CD4-positive, CD25-positive, alpha-beta regulatory T cell (primary cell): ENCODE measurements at regions not wholly inside any gene's neighbourhood (a gene's known extent, or its start where the extent isn't known, plus 50 kb on each side); places are given as distances from the start of the nearest gene placed in this dataset.

Source experiments
- ATAC-seq, 2 donors: fragments of 150-1000 bp; cut with Tn5 transposase; one replicate each; pipeline ENCODE4 v1.10.0; 2021; ENCODE audit warnings: low read depth in 2 of 2, moderate number of reproducible peaks in 2 of 2, moderate library complexity in 1 of 2
- DNase-seq, 3 donors: peaks; one replicate each; pipeline versions ENCODE4 v3.0.0 to v3.0.0-alpha.2; 2012 to 2022; ENCODE audit warnings: mixed read lengths in 1 of 3
- H3K27ac ChIP-seq: one replicate; pipeline ENCODE4 v1.7.0; 2013; ENCODE audit warnings: mild to moderate bottlenecking, low read length; ENCODE audit not compliant: insufficient read depth, poor library complexity, severe bottlenecking
- H3K27me3 ChIP-seq: one replicate; pipeline ENCODE4 v1.7.0; 2013; ENCODE audit warnings: low read length; ENCODE audit not compliant: control insufficient read depth, insufficient read depth
- H3K36me3 ChIP-seq: one replicate; pipeline ENCODE4 v1.7.0; 2013; ENCODE audit warnings: mild to moderate bottlenecking, low read length, moderate library complexity; ENCODE audit not compliant: control insufficient read depth, insufficient read depth
- H3K4me1 ChIP-seq: 2 replicates; pipeline ENCODE4 v1.7.0; 2013; ENCODE audit warnings: mild to moderate bottlenecking, low read length; ENCODE audit not compliant: insufficient read depth, control insufficient read depth, poor library complexity, severe bottlenecking
- H3K4me3 ChIP-seq: one replicate; pipeline ENCODE4 v1.7.0; 2013; ENCODE audit warnings: low read depth, mild to moderate bottlenecking, low read length, moderate library complexity
- H3K9me3 ChIP-seq, 2 experiments: 1 replicate in 1 of 2; 2 replicates in 1 of 2; pipeline ENCODE4 v1.7.0; 2013; ENCODE audit warnings: low read length in 2 of 2, mild to moderate bottlenecking in 1 of 2, moderate library complexity in 1 of 2; ENCODE audit not compliant: control insufficient read depth in 2 of 2
- H3K27ac Mint-ChIP-seq, 3 donors: one replicate each; pipeline ENCODE4 v1.8.0; 2020 to 2022; ENCODE audit warnings: mild to moderate bottlenecking in 3 of 3, mixed read lengths in 3 of 3, moderate library complexity in 2 of 3
- H3K27me3 Mint-ChIP-seq: one replicate; pipeline ENCODE4 v1.8.0; 2022; ENCODE audit warnings: mild to moderate bottlenecking, mixed read lengths
- H3K36me3 Mint-ChIP-seq: one replicate; pipeline ENCODE4 v1.8.0; 2020; ENCODE audit warnings: mixed read lengths
- H3K4me1 Mint-ChIP-seq, 4 donors: one replicate each; pipeline ENCODE4 v1.8.0; 2020 to 2022; ENCODE audit warnings: mixed read lengths in 4 of 4, mild to moderate bottlenecking in 1 of 4
- H3K4me3 Mint-ChIP-seq, 4 donors: one replicate each; pipeline ENCODE4 v1.8.0; 2020 to 2022; ENCODE audit warnings: mild to moderate bottlenecking in 4 of 4, mixed read lengths in 4 of 4, moderate library complexity in 3 of 4
- H3K9me3 Mint-ChIP-seq, 7 donors: one replicate each; pipeline ENCODE4 v1.8.0; 2020 to 2022; ENCODE audit warnings: mixed read lengths in 7 of 7, mild to moderate bottlenecking in 3 of 7, moderate library complexity in 2 of 7

- no peak for ATAC-seq
- no peaks in the 10 kb centered on the region for H3K36me3 Mint-ChIP-seq
- Histone ChIP-seq H3K9me3 (no peaks in the 10 kb centered on the region), H3K27ac (no peak overlapping the region), H3K4me3 (no peak overlapping the region), H3K27me3 (no peaks in the 10 kb centered on the region), H3K36me3 (no peaks in the 10 kb centered on the region), H3K4me1 (peaks cover 13% of the 10 kb centered on the region)
- no peaks in the 10 kb centered on the region for H3K27me3 Mint-ChIP-seq
- peak overlapping the region in 1 of 3 donors; percentile 44 for H3K27ac Mint-ChIP-seq
- H3K4me1 Mint-ChIP-seq = peaks cover 12 to 39% (median 20%) of the 10 kb centered on the region in 4 donors
- no peaks in the 10 kb centered on the region for H3K9me3 Mint-ChIP-seq
- H3K4me3 Mint-ChIP-seq = no peak overlapping the region
- DNase-seq = no peak
Measured at GRCh38 chr1:41981796-41982195, 63.1 kb upstream of the HIVEP3 start.

GRCh38 chr1:41980827-41981653 is 62.3 kb upstream of the HIVEP3 start:
- ATAC-seq (peak; percentile 50 to 67), DNase-seq (peak in 1 of 3 donors; percentile 54)
- Histone ChIP-seq H3K36me3 (no peaks in the 10 kb centered on the region), H3K4me3 (no peak overlapping the region), H3K9me3 (no peaks in the 10 kb centered on the region), H3K27ac (no peak overlapping the region), H3K4me1 (peaks cover 13% of the 10 kb centered on the region), H3K27me3 (no peaks in the 10 kb centered on the region)
- no peaks in the 10 kb centered on the region for H3K27me3 Mint-ChIP-seq
- no peaks in the 10 kb centered on the region for H3K9me3 Mint-ChIP-seq
- H3K4me3 Mint-ChIP-seq = peak overlapping the region in 1 of 4 donors; percentile 72
- peak overlapping the region in 2 of 3 donors; percentile 22 to 44 for H3K27ac Mint-ChIP-seq
- H3K36me3 Mint-ChIP-seq = no peaks in the 10 kb centered on the region
- H3K4me1 Mint-ChIP-seq = peaks cover 12 to 39% (median 20%) of the 10 kb centered on the region in 4 donors

DNA sequence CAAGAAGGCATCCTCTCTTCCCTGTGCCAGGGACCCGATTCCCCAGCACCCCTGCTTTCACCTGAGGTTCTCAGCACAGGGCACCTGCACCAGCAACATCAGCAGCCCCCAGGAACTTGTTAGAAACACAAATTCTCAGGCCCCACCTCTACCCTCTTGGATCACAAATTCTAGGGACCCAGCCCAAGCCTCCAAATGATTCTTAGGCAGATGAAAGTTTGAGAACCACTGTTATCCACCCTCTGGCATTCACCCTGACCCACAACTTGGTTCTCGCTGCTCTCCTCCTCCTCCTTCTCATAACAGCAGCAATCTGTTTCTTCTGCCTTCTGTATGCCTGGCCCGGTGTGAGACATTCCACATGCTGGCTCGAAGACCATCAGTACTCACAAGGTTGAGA is 60.3 kb upstream of the HIVEP3 start:
- H3K4me3 Mint-ChIP-seq = no peak overlapping the region
- no peaks in the 10 kb centered on the region for H3K36me3 ChIP-seq
- H3K27me3 Mint-ChIP-seq = no peaks in the 10 kb centered on the region
- no peak overlapping the region for H3K4me3 ChIP-seq
- no peaks in the 10 kb centered on the region for H3K9me3 ChIP-seq
- DNase-seq (no peak), ATAC-seq (no peak)
- peaks cover 13% of the 10 kb centered on the region for H3K4me1 ChIP-seq
- peaks cover 1% of the 10 kb centered on the region for H3K36me3 Mint-ChIP-seq
- no peaks in the 10 kb centered on the region for H3K27me3 ChIP-seq
- peak overlapping the region in 1 of 3 donors; percentile 26 for H3K27ac Mint-ChIP-seq
- H3K27ac ChIP-seq = no peak overlapping the region
- H3K9me3 Mint-ChIP-seq = no peaks in the 10 kb centered on the region
- H3K4me1 Mint-ChIP-seq = peaks cover 12 to 29% (median 20%) of the 10 kb centered on the region in 4 donors

DNA sequence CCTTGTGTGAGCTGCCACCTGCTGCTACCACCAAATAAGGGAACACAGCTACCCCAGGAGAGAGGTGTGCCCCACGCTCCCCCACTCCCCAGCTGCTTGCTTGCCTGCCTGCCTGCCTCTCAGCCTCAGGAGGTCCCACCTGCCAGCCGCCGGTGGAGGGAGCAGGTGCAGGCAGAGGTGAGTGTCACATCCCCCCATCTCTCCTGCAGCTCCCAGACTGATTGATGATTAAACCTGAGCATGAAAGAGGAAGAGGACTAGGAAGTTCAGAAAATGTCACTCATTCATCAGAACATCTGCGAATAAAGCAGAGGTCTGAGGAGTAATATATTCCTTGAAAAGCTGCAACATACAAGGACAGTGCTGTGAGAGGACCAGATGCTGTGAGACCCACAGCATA is 58.6 kb upstream of the HIVEP3 start:
- Mint-ChIP-seq H3K4me1 (peaks cover 12 to 39% (median 21%) of the 10 kb centered on the region in 4 donors), H3K27me3 (no peaks in the 10 kb centered on the region)
- no peak overlapping the region for H3K27ac ChIP-seq

DNA sequence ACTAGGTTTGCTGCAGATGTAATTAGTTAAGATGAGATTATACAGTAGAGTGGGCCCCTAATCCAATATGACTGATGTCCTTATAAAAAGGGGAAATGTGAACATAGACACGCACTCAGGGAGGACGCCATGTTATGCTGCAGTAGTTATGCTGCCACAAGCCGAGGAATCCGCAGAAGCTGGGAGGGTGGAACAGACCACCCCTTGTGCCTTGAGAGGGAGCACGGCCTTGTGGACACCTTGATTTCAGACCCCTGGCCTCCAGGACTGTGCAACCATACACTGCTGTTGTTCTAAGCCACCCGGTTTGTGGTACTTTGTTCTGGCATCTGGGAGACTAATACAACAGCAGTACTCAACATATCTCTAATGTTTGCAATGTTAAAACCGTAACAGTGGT is 57.9 kb upstream of the HIVEP3 start:
- no peak for ATAC-seq
- Histone ChIP-seq H3K4me1 (peaks cover 7% of the 10 kb centered on the region), H3K27me3 (no peaks in the 10 kb centered on the region), H3K36me3 (no peaks in the 10 kb centered on the region), H3K9me3 (no peaks in the 10 kb centered on the region), H3K4me3 (no peak overlapping the region), H3K27ac (no peak overlapping the region)
- Mint-ChIP-seq H3K27me3 (no peaks in the 10 kb centered on the region), H3K36me3 (peaks cover 13% of the 10 kb centered on the region), H3K4me3 (no peak overlapping the region), H3K9me3 (peaks cover 0 to 2% (median 0%) of the 10 kb centered on the region in 7 donors), H3K4me1 (peaks cover 10 to 33% (median 18%) of the 10 kb centered on the region in 4 donors), H3K27ac (no peak overlapping the region)
- no peak for DNase-seq

More for the DNA sequence above, 58.6 kb upstream of the HIVEP3 start:
- H3K36me3 ChIP-seq = no peaks in the 10 kb centered on the region
- H3K4me3 ChIP-seq = no peak overlapping the region
- ATAC-seq (no peak), DNase-seq (no peak)
- no peaks in the 10 kb centered on the region for H3K27me3 ChIP-seq
- Mint-ChIP-seq H3K4me3 (no peak overlapping the region), H3K27ac (no peak overlapping the region), H3K36me3 (peaks cover 12% of the 10 kb centered on the region), H3K9me3 (no peaks in the 10 kb centered on the region)
- H3K4me1 ChIP-seq = peaks cover 13% of the 10 kb centered on the region
- H3K9me3 ChIP-seq = no peaks in the 10 kb centered on the region

DNA sequence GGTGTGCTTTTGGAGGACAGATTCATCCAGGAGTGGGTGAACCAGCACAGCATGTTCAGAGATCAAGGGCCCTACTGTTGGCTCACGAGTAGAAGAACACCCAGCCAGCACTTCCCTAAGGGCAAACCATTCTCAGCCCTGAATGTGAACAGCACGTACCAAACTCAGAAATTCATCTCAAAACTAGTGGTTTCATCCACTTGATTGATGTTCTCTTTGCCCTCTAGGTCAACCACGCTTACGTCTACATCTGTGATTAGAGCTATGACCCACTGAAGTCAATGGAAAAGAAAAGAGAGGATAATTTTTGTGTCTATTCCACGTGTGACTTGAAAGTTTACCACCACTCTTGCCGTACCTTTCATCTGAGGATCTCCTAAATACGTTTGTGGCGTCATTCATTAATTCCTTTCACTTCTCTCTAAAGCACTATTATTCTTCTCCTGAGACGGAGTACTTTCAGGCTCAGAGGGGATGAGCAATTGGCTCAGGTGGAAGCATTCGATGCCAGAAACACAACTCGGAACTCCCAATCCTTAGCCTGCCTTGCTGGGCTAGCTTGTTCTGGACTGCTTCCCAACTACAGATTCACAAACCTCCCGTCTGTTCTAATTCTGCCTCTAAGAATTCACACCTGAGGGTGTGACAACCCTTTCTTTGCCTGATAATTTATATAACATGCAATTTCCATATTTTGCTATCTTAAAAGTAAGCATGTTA is 57.3 kb upstream of the HIVEP3 start:
- peaks cover under 1% of the 10 kb centered on the region for H3K4me1 ChIP-seq
- ATAC-seq = no peak
- H3K4me1 Mint-ChIP-seq = peaks cover 6 to 31% (median 12%) of the 10 kb centered on the region in 4 donors
- no peaks in the 10 kb centered on the region for H3K27me3 Mint-ChIP-seq
- H3K36me3 ChIP-seq = no peaks in the 10 kb centered on the region
- no peak for DNase-seq
- no peak overlapping the region for H3K27ac Mint-ChIP-seq
- H3K27ac ChIP-seq = no peak overlapping the region
- H3K4me3 Mint-ChIP-seq = no peak overlapping the region
- H3K9me3 ChIP-seq = no peaks in the 10 kb centered on the region
- H3K27me3 ChIP-seq = no peaks in the 10 kb centered on the region
- peaks cover 0 to 2% (median 0%) of the 10 kb centered on the region in 7 donors for H3K9me3 Mint-ChIP-seq
- no peak overlapping the region for H3K4me3 ChIP-seq
- peaks cover 13% of the 10 kb centered on the region for H3K36me3 Mint-ChIP-seq

- Histone ChIP-seq H3K9me3 (no peaks in the 10 kb centered on the region), H3K27ac (no peak overlapping the region), H3K4me3 (no peak overlapping the region), H3K27me3 (no peaks in the 10 kb centered on the region), H3K36me3 (no peaks in the 10 kb centered on the region), H3K4me1 (no peaks in the 10 kb centered on the region)
- peaks cover 0 to 2% (median 0%) of the 10 kb centered on the region in 7 donors for H3K9me3 Mint-ChIP-seq
- ATAC-seq (no peak), DNase-seq (no peak)
- peaks cover 4 to 27% (median 6%) of the 10 kb centered on the region in 4 donors for H3K4me1 Mint-ChIP-seq
- H3K36me3 Mint-ChIP-seq = peaks cover 13% of the 10 kb centered on the region
- no peak overlapping the region for H3K4me3 Mint-ChIP-seq
- H3K27me3 Mint-ChIP-seq = no peaks in the 10 kb centered on the region
- no peak overlapping the region for H3K27ac Mint-ChIP-seq
Measured at GRCh38 chr1:41975121-41975520, 56.4 kb upstream of the HIVEP3 start.
